WTC11 (cell line): ENCODE measurements at regions not wholly inside any gene's neighbourhood (a gene's known extent, or its start where the extent isn't known, plus 50 kb on each side); places are given as distances from the start of the nearest gene placed in this dataset.

ENCODE experiments used
- ATAC-seq: fragments of 200-7000 bp; cut with Tn5 transposase; 2 replicates; pipeline ENCODE4 v1.10.0; 2021; ENCODE audit warnings: mild to moderate bottlenecking, moderate library complexity
- CTCF ChIA-PET: fragments of 300-600 bp; sonication (Branson Sonifier 250); formaldehyde crosslinking; loops from one replicate; lab custom pipeline; 2021; ENCODE audit warnings: antibody characterized with exemption; lab: Charles Lee
- POLR2A ChIA-PET: fragments of 350-600 bp; sonication (Branson Sonifier 250); formaldehyde crosslinking; loops from one replicate; lab custom pipeline; 2021; ENCODE audit warnings: antibody characterized with exemption; lab: Charles Lee
- DNase-seq: peaks from one replicate; pipeline ENCODE4 v3.0.0; 2021; ENCODE audit warnings: low spot score
- H3K27ac Mint-ChIP-seq: 2 replicates; pipeline ENCODE4 v1.8.0; 2021; ENCODE audit warnings: mixed read lengths
- H3K27me3 Mint-ChIP-seq: 2 replicates; pipeline ENCODE4 v1.8.0; 2021; ENCODE audit warnings: low read depth, mild to moderate bottlenecking, moderate library complexity, mixed read lengths
- H3K36me3 Mint-ChIP-seq: 2 replicates; pipeline ENCODE4 v1.8.0; 2021; ENCODE audit warnings: mixed read lengths
- H3K4me1 Mint-ChIP-seq: 2 replicates; pipeline ENCODE4 v1.8.0; 2022; ENCODE audit warnings: mixed read lengths
- H3K4me3 Mint-ChIP-seq: 2 replicates; pipeline ENCODE4 v1.8.0; 2021; ENCODE audit warnings: mild to moderate bottlenecking, moderate library complexity, mixed read lengths
- H3K9me3 Mint-ChIP-seq: 2 replicates; pipeline ENCODE4 v1.8.0; 2021; ENCODE audit warnings: mixed read lengths
- EMX1 ChIP-seq: fragments of 250-450 bp; sonication (Bioruptor Pico); IDR thresholded peaks from 2 replicates; pipeline ENCODE4 v1.8.0; 2021; ENCODE audit warnings: mild to moderate bottlenecking
- ESRRA ChIP-seq: sonication (generic); formaldehyde crosslinking; IDR thresholded peaks from 2 replicates; pipeline ENCODE4 v1.8.1; 2022; ENCODE audit warnings: mild to moderate bottlenecking, missing genetic modification reagents, borderline replicate concordance
- GABPB1 ChIP-seq: sonication (generic); formaldehyde crosslinking; IDR thresholded peaks from 2 replicates; pipeline ENCODE4 v1.8.1; 2023; ENCODE audit warnings: mild to moderate bottlenecking, missing genetic modification reagents
- GRHL2 ChIP-seq: fragments of 250-450 bp; sonication (Bioruptor Pico); IDR thresholded peaks from 2 replicates; pipeline ENCODE4 v1.8.0; 2022; ENCODE audit warnings: mild to moderate bottlenecking, moderate library complexity; ENCODE audit not compliant: insufficient replicate concordance, severe bottlenecking
- GTF2I ChIP-seq: fragments of 250-450 bp; sonication (Bioruptor Pico); conservative IDR thresholded peaks from 2 replicates; pipeline ENCODE4 v1.4.0; 2021; ENCODE audit warnings: mild to moderate bottlenecking
- KAT7 ChIP-seq: sonication (generic); formaldehyde crosslinking; IDR thresholded peaks from 2 replicates; pipeline ENCODE4 v1.8.1; 2023; ENCODE audit warnings: missing genetic modification reagents, mild to moderate bottlenecking, borderline replicate concordance
- NR2C2 ChIP-seq: sonication (generic); formaldehyde crosslinking; IDR thresholded peaks from 2 replicates; pipeline ENCODE4 v1.8.0; 2022; ENCODE audit warnings: mild to moderate bottlenecking, missing genetic modification reagents
- SMAD3 ChIP-seq: sonication (generic); formaldehyde crosslinking; IDR thresholded peaks from 2 replicates; pipeline ENCODE4 v1.8.0; 2022; ENCODE audit warnings: missing genetic modification reagents, mild to moderate bottlenecking, borderline replicate concordance
- TEAD4 ChIP-seq: sonication (generic); formaldehyde crosslinking; IDR thresholded peaks from 2 replicates; pipeline ENCODE4 v1.8.0; 2022; ENCODE audit warnings: mild to moderate bottlenecking, missing genetic modification reagents
- ZNF232 ChIP-seq: sonication (generic); formaldehyde crosslinking; IDR thresholded peaks from 2 replicates; pipeline ENCODE4 v1.8.0; 2022; ENCODE audit warnings: mild to moderate bottlenecking, missing genetic modification reagents
- ZNF396 ChIP-seq: fragments of 250-450 bp; sonication (Bioruptor Pico); IDR thresholded peaks from 2 replicates; pipeline ENCODE4 v1.8.0; 2021; ENCODE audit warnings: mild to moderate bottlenecking, moderate library complexity, borderline replicate concordance
- ZNF671 ChIP-seq: fragments of 250-450 bp; sonication (Bioruptor Pico); IDR thresholded peaks from 2 replicates; pipeline ENCODE4 v1.8.0; 2021; ENCODE audit warnings: mild to moderate bottlenecking
- TF ChIP-seq, protein P1 (sequence below): sonication (generic); formaldehyde crosslinking; conservative IDR thresholded peaks from 2 replicates; pipeline ENCODE4 v1.8.1; 2023; ENCODE audit warnings: mild to moderate bottlenecking, low read depth, missing genetic modification reagents, moderate library complexity
- TF ChIP-seq, protein P2 (sequence below): sonication (generic); formaldehyde crosslinking; IDR thresholded peaks from 2 replicates; pipeline ENCODE4 v1.8.0; 2023; ENCODE audit warnings: missing genetic modification reagents, mild to moderate bottlenecking, borderline replicate concordance
- TF ChIP-seq, protein P3 (sequence below): sonication (generic); formaldehyde crosslinking; IDR thresholded peaks from 2 replicates; pipeline ENCODE4 v1.8.1; 2023; ENCODE audit warnings: mild to moderate bottlenecking, missing genetic modification reagents, moderate library complexity
- TF ChIP-seq, protein P4 (sequence below): sonication (generic); formaldehyde crosslinking; IDR thresholded peaks from 2 replicates; pipeline ENCODE4 v1.8.0; 2022; ENCODE audit warnings: missing genetic modification reagents
- TF ChIP-seq, protein P5 (sequence below): sonication (generic); formaldehyde crosslinking; IDR thresholded peaks from 2 replicates; pipeline ENCODE4 v1.8.0; 2022; ENCODE audit warnings: mild to moderate bottlenecking, missing genetic modification reagents
- TF ChIP-seq, protein P6 (sequence below): sonication (generic); formaldehyde crosslinking; IDR thresholded peaks from 2 replicates; pipeline ENCODE4 v1.8.1; 2022; ENCODE audit warnings: missing genetic modification reagents, borderline replicate concordance

DNA sequence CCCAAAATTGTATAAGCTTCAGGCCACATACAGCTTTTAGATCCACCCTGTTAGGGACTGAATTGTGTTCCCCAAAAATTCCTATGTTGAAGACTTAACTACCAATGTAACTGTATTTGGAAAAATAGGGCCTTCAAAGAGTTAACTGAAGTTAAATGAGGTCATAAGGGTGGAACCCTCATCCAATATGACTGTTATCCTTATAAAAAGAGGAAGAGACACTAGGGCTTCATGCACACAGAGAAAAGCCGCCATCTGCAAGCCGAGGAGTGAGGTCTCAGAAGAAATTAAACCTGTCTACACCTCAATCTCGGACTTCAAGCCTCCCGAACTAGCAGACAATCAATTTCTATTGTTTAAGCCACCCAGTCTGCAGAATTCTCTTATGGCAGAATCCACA is 317.9 kb upstream of the NFE2L3 start:
- no peak for ATAC-seq
- peaks cover 41% of the 10 kb centered on the region for H3K4me1 Mint-ChIP-seq
- no peaks in the 10 kb centered on the region; the same call in 1 of the 2 replicates for H3K27me3 Mint-ChIP-seq
- ChIA-PET CTCF (no interaction called here), POLR2A (no interaction called here)
- TF ChIP-seq, protein P1, sequence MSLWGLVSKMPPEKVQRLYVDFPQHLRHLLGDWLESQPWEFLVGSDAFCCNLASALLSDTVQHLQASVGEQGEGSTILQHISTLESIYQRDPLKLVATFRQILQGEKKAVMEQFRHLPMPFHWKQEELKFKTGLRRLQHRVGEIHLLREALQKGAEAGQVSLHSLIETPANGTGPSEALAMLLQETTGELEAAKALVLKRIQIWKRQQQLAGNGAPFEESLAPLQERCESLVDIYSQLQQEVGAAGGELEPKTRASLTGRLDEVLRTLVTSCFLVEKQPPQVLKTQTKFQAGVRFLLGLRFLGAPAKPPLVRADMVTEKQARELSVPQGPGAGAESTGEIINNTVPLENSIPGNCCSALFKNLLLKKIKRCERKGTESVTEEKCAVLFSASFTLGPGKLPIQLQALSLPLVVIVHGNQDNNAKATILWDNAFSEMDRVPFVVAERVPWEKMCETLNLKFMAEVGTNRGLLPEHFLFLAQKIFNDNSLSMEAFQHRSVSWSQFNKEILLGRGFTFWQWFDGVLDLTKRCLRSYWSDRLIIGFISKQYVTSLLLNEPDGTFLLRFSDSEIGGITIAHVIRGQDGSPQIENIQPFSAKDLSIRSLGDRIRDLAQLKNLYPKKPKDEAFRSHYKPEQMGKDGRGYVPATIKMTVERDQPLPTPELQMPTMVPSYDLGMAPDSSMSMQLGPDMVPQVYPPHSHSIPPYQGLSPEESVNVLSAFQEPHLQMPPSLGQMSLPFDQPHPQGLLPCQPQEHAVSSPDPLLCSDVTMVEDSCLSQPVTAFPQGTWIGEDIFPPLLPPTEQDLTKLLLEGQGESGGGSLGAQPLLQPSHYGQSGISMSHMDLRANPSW (CRISPR knock-in tag): no peak
- no peak for TF ChIP-seq ZNF396 (CRISPR knock-in tag)
- TF ChIP-seq, protein P2, sequence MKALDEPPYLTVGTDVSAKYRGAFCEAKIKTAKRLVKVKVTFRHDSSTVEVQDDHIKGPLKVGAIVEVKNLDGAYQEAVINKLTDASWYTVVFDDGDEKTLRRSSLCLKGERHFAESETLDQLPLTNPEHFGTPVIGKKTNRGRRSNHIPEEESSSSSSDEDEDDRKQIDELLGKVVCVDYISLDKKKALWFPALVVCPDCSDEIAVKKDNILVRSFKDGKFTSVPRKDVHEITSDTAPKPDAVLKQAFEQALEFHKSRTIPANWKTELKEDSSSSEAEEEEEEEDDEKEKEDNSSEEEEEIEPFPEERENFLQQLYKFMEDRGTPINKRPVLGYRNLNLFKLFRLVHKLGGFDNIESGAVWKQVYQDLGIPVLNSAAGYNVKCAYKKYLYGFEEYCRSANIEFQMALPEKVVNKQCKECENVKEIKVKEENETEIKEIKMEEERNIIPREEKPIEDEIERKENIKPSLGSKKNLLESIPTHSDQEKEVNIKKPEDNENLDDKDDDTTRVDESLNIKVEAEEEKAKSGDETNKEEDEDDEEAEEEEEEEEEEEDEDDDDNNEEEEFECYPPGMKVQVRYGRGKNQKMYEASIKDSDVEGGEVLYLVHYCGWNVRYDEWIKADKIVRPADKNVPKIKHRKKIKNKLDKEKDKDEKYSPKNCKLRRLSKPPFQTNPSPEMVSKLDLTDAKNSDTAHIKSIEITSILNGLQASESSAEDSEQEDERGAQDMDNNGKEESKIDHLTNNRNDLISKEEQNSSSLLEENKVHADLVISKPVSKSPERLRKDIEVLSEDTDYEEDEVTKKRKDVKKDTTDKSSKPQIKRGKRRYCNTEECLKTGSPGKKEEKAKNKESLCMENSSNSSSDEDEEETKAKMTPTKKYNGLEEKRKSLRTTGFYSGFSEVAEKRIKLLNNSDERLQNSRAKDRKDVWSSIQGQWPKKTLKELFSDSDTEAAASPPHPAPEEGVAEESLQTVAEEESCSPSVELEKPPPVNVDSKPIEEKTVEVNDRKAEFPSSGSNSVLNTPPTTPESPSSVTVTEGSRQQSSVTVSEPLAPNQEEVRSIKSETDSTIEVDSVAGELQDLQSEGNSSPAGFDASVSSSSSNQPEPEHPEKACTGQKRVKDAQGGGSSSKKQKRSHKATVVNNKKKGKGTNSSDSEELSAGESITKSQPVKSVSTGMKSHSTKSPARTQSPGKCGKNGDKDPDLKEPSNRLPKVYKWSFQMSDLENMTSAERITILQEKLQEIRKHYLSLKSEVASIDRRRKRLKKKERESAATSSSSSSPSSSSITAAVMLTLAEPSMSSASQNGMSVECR (CRISPR knock-in tag): no peak
- TF ChIP-seq, protein P3, sequence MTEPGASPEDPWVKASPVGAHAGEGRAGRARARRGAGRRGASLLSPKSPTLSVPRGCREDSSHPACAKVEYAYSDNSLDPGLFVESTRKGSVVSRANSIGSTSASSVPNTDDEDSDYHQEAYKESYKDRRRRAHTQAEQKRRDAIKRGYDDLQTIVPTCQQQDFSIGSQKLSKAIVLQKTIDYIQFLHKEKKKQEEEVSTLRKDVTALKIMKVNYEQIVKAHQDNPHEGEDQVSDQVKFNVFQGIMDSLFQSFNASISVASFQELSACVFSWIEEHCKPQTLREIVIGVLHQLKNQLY: no peak
- no peak for TF ChIP-seq GABPB1
- TF ChIP-seq ZNF232 (CRISPR knock-in tag): no peak
- TF ChIP-seq GTF2I (CRISPR knock-in tag): no peak
- TF ChIP-seq, protein P4, sequence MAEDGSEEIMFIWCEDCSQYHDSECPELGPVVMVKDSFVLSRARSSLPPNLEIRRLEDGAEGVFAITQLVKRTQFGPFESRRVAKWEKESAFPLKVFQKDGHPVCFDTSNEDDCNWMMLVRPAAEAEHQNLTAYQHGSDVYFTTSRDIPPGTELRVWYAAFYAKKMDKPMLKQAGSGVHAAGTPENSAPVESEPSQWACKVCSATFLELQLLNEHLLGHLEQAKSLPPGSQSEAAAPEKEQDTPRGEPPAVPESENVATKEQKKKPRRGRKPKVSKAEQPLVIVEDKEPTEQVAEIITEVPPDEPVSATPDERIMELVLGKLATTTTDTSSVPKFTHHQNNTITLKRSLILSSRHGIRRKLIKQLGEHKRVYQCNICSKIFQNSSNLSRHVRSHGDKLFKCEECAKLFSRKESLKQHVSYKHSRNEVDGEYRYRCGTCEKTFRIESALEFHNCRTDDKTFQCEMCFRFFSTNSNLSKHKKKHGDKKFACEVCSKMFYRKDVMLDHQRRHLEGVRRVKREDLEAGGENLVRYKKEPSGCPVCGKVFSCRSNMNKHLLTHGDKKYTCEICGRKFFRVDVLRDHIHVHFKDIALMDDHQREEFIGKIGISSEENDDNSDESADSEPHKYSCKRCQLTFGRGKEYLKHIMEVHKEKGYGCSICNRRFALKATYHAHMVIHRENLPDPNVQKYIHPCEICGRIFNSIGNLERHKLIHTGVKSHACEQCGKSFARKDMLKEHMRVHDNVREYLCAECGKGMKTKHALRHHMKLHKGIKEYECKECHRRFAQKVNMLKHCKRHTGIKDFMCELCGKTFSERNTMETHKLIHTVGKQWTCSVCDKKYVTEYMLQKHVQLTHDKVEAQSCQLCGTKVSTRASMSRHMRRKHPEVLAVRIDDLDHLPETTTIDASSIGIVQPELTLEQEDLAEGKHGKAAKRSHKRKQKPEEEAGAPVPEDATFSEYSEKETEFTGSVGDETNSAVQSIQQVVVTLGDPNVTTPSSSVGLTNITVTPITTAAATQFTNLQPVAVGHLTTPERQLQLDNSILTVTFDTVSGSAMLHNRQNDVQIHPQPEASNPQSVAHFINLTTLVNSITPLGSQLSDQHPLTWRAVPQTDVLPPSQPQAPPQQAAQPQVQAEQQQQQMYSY (CRISPR knock-in tag): no peak
- TF ChIP-seq EMX1 (CRISPR knock-in tag): no peak
- no peak for TF ChIP-seq TEAD4 (CRISPR knock-in tag)
- TF ChIP-seq, protein P5, sequence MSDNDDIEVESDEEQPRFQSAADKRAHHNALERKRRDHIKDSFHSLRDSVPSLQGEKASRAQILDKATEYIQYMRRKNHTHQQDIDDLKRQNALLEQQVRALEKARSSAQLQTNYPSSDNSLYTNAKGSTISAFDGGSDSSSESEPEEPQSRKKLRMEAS: no peak
- no peak for TF ChIP-seq ESRRA
- TF ChIP-seq, all 79 proteins: peak for 0
- Mint-ChIP-seq H3K36me3 (no peaks in the 10 kb centered on the region), H3K4me3 (no peak overlapping the region), H3K27ac (no peak overlapping the region), H3K9me3 (peaks cover 3% of the 10 kb centered on the region; the same call in 1 of the 2 replicates)
- no peak for DNase-seq

DNA sequence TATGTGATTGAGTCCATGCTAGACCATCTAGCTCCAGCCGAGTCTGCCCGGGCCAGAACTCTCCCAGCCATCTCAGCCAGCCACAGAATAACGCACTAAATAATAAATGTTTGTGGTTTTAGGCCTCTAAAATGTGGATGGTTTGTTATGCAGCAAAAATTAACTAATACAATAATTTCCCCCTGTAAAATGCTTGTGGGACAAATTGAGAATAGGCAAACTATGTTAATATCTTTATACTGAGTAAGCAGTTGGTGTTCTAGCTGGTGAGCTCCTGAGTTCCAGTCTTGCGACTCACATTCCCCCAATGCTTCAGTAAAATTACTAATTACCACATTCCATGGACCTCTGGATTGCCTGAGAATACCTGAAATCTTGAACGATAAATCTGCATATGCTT is 316.8 kb upstream of the NFE2L3 start:
- H3K9me3 Mint-ChIP-seq: peaks cover 6% of the 10 kb centered on the region; the same call in 1 of the 2 replicates
- POLR2A ChIA-PET: no interaction called here
- no peaks in the 10 kb centered on the region; the same call in 1 of the 2 replicates for H3K27me3 Mint-ChIP-seq

More for the DNA sequence above, 316.8 kb upstream of the NFE2L3 start:
- TF ChIP-seq, protein P6, sequence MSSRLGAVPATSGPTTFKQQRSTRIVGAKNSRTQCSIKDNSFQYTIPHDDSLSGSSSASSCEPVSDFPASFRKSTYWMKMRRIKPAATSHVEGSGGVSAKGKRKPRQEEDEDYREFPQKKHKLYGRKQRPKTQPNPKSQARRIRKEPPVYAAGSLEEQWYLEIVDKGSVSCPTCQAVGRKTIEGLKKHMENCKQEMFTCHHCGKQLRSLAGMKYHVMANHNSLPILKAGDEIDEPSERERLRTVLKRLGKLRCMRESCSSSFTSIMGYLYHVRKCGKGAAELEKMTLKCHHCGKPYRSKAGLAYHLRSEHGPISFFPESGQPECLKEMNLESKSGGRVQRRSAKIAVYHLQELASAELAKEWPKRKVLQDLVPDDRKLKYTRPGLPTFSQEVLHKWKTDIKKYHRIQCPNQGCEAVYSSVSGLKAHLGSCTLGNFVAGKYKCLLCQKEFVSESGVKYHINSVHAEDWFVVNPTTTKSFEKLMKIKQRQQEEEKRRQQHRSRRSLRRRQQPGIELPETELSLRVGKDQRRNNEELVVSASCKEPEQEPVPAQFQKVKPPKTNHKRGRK (CRISPR knock-in tag): no peak
- TF ChIP-seq KAT7 (CRISPR knock-in tag) (no peak), NR2C2 (CRISPR knock-in tag) (no peak), ZNF671 (no peak), GRHL2 (CRISPR knock-in tag) (no peak), SMAD3 (no peak)
- Mint-ChIP-seq H3K4me1 (peaks cover 35% of the 10 kb centered on the region), H3K36me3 (no peaks in the 10 kb centered on the region), H3K4me3 (no peak overlapping the region), H3K27ac (no peak overlapping the region)
- DNase-seq (no peak), ATAC-seq (no peak)
- CTCF ChIA-PET: interaction anchor here (0.9 to 1.1 kb wide), 2 partner anchors 14 to 16 kb away, joined by 3 read pairs; no protein-coding TSS in a partner anchor
